ENCODE measurements at regions not wholly inside any gene's neighbourhood (a gene's known extent, or its start where the extent isn't known, plus 50 kb on each side); places are given as distances from the start of the nearest gene placed in this dataset.
"Not testable (repeated sequence)": the region's sequence is repeated elsewhere in the genome, so short reads cannot be mapped to it uniquely, and the experiment has no call there.

GRCh38 chr16:59973966-59974365 lies 1239.8 kb upstream of the GOT2 start:
- ATAC-seq (ENCODE audit: low FRiP score in 2 of 2): no peak
- no peak for DNase-seq
- Histone ChIP-seq H3K9me3 (no peaks in the 10 kb centered on the region), H3K27ac (no peak overlapping the region), H3K4me3 (no peak overlapping the region), H3K36me3 (no peaks in the 10 kb centered on the region), H3K4me1 (no peaks in the 10 kb centered on the region), H3K27me3 (no peaks in the 10 kb centered on the region)
- 90 to 91% methylated on average over 3 of the region's 3 CpGs for WGBS, 2 donors
- TF ChIP-seq EP300 (IDR thresholded peaks at IDR 0.05): no peak
- TF ChIP-seq POLR2AphosphoS5 (IDR thresholded peaks at IDR 0.05): no peak
- TF ChIP-seq CTCF (IDR thresholded peaks at IDR 0.05): no peak
- TF ChIP-seq POLR2A (IDR thresholded peaks at IDR 0.05): no peak

DNA sequence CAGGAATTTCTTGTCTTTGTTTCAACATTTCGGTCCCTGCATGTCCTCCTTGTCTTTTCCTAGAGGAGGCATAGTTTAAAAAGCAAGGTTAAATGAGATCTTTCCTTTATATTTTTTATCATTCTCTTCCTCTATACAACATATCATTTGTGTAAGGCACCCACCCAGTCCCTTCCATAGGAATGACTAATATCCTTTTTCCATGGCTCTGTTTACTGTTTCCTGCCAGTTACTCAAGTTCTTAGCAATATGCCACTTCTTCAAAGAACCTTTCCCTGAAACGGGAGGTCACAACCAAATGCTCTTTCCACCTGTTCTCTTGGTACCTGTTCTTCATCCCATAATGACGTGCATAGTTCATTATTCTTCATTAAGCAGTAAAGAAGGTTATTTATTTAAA lies 1237.1 kb upstream of the GOT2 start:
- TF ChIP-seq POLR2A (IDR thresholded peaks at IDR 0.05) (no peak), CTCF (IDR thresholded peaks at IDR 0.05) (no peak), EP300 (IDR thresholded peaks at IDR 0.05) (no peak), POLR2AphosphoS5 (IDR thresholded peaks at IDR 0.05) (no peak)
- Histone ChIP-seq H3K36me3 (no peaks in the 10 kb centered on the region), H3K4me3 (no peak overlapping the region), H3K27me3 (no peaks in the 10 kb centered on the region), H3K9me3 (no peaks in the 10 kb centered on the region), H3K4me1 (no peaks in the 10 kb centered on the region), H3K27ac (no peak overlapping the region)
- WGBS, 2 donors: 64 to 72% methylated on average over 3 of the region's 3 CpGs
- no peak for DNase-seq
- ATAC-seq (ENCODE audit: low FRiP score in 2 of 2): no peak

DNA sequence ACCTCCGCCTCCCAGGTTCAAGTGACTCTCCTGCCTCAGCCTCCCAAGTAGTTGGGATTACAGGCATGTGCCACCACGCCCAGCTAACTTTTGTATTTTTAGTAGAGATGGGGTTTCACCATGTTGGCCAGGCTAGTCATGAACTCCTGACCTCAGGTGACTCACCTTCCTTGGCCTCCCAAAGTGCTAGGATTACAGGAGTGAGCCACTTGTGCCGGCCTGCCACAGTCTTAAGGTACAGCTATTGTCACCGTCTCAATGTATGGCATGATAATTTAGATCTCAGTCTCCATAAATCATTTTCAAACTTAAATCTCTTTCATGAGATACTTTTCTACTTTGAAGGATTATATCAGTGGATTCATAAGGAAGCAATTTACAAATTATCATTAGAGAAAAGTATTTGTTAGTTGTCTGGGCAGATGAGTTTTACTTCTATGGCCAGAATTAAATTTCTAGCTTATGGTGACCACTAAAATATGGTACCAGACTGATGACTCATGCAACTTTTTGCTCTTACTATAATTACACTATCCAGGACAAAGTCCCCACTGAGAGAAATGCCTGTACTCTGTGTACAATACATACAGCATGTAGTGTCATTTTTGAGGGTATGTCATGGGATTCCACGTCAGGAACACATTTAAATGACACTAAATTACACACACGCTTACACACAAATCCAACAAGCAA lies 1230.3 kb upstream of the GOT2 start:
- DNase-seq: no peak
- no peaks in the 10 kb centered on the region for H3K27me3 ChIP-seq
- H3K4me3 ChIP-seq: no peak overlapping the region
- H3K9me3 ChIP-seq: no peaks in the 10 kb centered on the region
- WGBS, 2 donors: 93 to 95% methylated on average over 6 of the region's 6 CpGs
- no peak overlapping the region for H3K27ac ChIP-seq
- no peak for ATAC-seq (ENCODE audit: low FRiP score in 2 of 2)
- no peaks in the 10 kb centered on the region for H3K4me1 ChIP-seq
- H3K36me3 ChIP-seq: no peaks in the 10 kb centered on the region
- TF ChIP-seq CTCF (IDR thresholded peaks at IDR 0.05) (no peak), POLR2A (IDR thresholded peaks at IDR 0.05) (no peak), POLR2AphosphoS5 (IDR thresholded peaks at IDR 0.05) (no peak), EP300 (IDR thresholded peaks at IDR 0.05) (no peak)

DNA sequence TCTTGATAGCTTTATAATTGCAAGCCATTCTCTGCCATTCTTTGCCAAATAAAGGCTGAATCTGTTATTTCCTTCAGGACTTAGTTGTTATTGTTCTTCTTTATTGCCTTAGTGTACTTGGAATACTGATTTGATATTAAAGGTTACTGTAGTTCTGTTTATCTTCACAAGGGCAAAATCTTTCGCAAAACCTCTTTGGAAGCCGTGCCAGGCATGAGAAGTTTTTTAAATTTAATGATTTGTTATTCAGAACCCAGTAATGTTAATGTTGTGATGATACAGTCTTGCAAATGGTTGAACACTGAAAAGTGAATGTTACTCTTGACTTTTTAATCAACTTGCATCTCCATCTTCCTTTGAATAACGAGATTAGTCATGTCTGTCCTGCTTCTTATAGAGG lies 1225.2 kb upstream of the GOT2 start:
- Histone ChIP-seq H3K36me3 (no peaks in the 10 kb centered on the region), H3K9me3 (no peaks in the 10 kb centered on the region), H3K27me3 (no peaks in the 10 kb centered on the region), H3K27ac (no peak overlapping the region), H3K4me1 (no peaks in the 10 kb centered on the region), H3K4me3 (no peak overlapping the region)
- ATAC-seq (ENCODE audit: low FRiP score in 2 of 2) (no peak), DNase-seq (no peak)
- TF ChIP-seq POLR2A (IDR thresholded peaks at IDR 0.05): no peak
- no peak for TF ChIP-seq POLR2AphosphoS5 (IDR thresholded peaks at IDR 0.05)
- no peak for TF ChIP-seq CTCF (IDR thresholded peaks at IDR 0.05)
- TF ChIP-seq EP300 (IDR thresholded peaks at IDR 0.05): no peak
- 71 to 82% methylated on average over 3 of the region's 3 CpGs for WGBS, 2 donors

DNA sequence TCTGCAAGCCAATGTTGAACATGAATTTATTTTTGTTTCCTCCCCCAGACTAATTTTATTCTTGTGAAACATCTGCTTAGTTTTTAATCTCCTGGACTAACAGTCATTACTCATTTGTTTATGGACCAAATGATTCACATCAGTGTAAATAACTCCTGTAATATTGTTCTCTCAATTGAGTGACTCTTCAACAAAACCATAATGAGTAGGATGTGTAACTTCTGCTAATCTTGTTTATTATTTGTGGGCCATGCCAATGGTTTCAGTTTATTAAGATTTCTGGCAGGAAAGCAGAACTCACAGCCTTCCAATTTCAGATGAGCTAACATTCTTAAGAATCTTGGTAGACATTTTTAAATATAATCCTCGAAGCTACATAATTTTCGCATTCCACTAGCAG lies 1216.3 kb upstream of the GOT2 start:
- Histone ChIP-seq H3K9me3 (no peaks in the 10 kb centered on the region), H3K4me3 (no peak overlapping the region), H3K27me3 (no peaks in the 10 kb centered on the region), H3K27ac (no peak overlapping the region), H3K4me1 (no peaks in the 10 kb centered on the region), H3K36me3 (no peaks in the 10 kb centered on the region)
- DNase-seq (no peak), ATAC-seq (ENCODE audit: low FRiP score in 2 of 2) (no peak)
- TF ChIP-seq POLR2A (IDR thresholded peaks at IDR 0.05) (no peak), CTCF (IDR thresholded peaks at IDR 0.05) (no peak), EP300 (IDR thresholded peaks at IDR 0.05) (no peak), POLR2AphosphoS5 (IDR thresholded peaks at IDR 0.05) (no peak)
- WGBS, 2 donors: 78 to 81% methylated on average over 2 of the region's 2 CpGs

GRCh38 chr16:59944041-59944440 lies 1209.9 kb upstream of the GOT2 start:
- WGBS, 2 donors: 61 to 80% methylated on average over 5 of the region's 5 CpGs
- H3K27ac ChIP-seq, DNase-seq: not testable (repeated sequence)

More at GRCh38 chr16:59944041-59944440, 1209.9 kb upstream of the GOT2 start:
- not testable (repeated sequence) for H3K4me1 ChIP-seq; H3K4me3 ChIP-seq; H3K36me3 ChIP-seq; H3K27me3 ChIP-seq; H3K9me3 ChIP-seq; ATAC-seq (ENCODE audit: low FRiP score in 2 of 2)

All from upper lobe of left lung (tissue), 6 donors.